ENCODE measurements at regions not wholly inside any gene's neighbourhood (a gene's known extent, or its start where the extent isn't known, plus 50 kb on each side); places are given as distances from the start of the nearest gene placed in this dataset.

- Mint-ChIP-seq H3K4me3 (ENCODE audit: low read depth) (no peak overlapping the region), H3K36me3 (ENCODE audit: insufficient read depth) (no peaks in the 10 kb centered on the region), H3K27ac (no peak overlapping the region), H3K4me1 (ENCODE audit: low read depth) (peaks cover 17% of the 10 kb centered on the region), H3K9me3 (ENCODE audit: low read depth) (peaks cover 2% of the 10 kb centered on the region), H3K27me3 (no peaks in the 10 kb centered on the region)
- peak; percentile 43 for TF ChIP-seq CTCF (IDR thresholded peaks at IDR 0.05; ENCODE audit: unreplicated experiment)
- DNase-seq (ENCODE audit: low spot score, unreplicated experiment), result no peak
These were observed 837.8 kb upstream of the COBL start for GRCh38 chr7:52154382-52154781.

GRCh38 chr7:52151559-52151958, 835.0 kb upstream of the COBL start:
- H3K4me1 Mint-ChIP-seq (ENCODE audit: low read depth), result peaks cover 36% of the 10 kb centered on the region
- no peak overlapping the region for H3K4me3 Mint-ChIP-seq (ENCODE audit: low read depth)
- no peak for TF ChIP-seq CTCF (IDR thresholded peaks at IDR 0.05; ENCODE audit: unreplicated experiment)
- H3K27ac Mint-ChIP-seq, result no peak overlapping the region
- no peaks in the 10 kb centered on the region for H3K27me3 Mint-ChIP-seq
- no peaks in the 10 kb centered on the region for H3K36me3 Mint-ChIP-seq (ENCODE audit: insufficient read depth)
- DNase-seq (ENCODE audit: low spot score, unreplicated experiment), result no peak
- H3K9me3 Mint-ChIP-seq (ENCODE audit: low read depth), result peaks cover 8% of the 10 kb centered on the region

- TF ChIP-seq CTCF (IDR thresholded peaks at IDR 0.05; ENCODE audit: unreplicated experiment), result no peak
- no peak for DNase-seq (ENCODE audit: low spot score, unreplicated experiment)
- Mint-ChIP-seq H3K9me3 (ENCODE audit: low read depth) (peaks cover 8% of the 10 kb centered on the region), H3K4me3 (ENCODE audit: low read depth) (no peak overlapping the region), H3K36me3 (ENCODE audit: insufficient read depth) (no peaks in the 10 kb centered on the region), H3K4me1 (ENCODE audit: low read depth) (peaks cover 38% of the 10 kb centered on the region), H3K27ac (no peak overlapping the region), H3K27me3 (no peaks in the 10 kb centered on the region)
These were observed 834.3 kb upstream of the COBL start for GRCh38 chr7:52150952-52151351.

- peak overlapping the region; percentile 15 for H3K4me3 Mint-ChIP-seq (ENCODE audit: low read depth)
- H3K9me3 Mint-ChIP-seq (ENCODE audit: low read depth), result peaks cover 8% of the 10 kb centered on the region
- no peaks in the 10 kb centered on the region for H3K27me3 Mint-ChIP-seq
- H3K27ac Mint-ChIP-seq, result peak overlapping the region; percentile 91
- H3K4me1 Mint-ChIP-seq (ENCODE audit: low read depth), result peaks cover 39% of the 10 kb centered on the region
- no peak for TF ChIP-seq CTCF (IDR thresholded peaks at IDR 0.05; ENCODE audit: unreplicated experiment)
- no peaks in the 10 kb centered on the region for H3K36me3 Mint-ChIP-seq (ENCODE audit: insufficient read depth)
- no peak for DNase-seq (ENCODE audit: low spot score, unreplicated experiment)
These were observed 830.4 kb upstream of the COBL start for GRCh38 chr7:52146871-52147634.

- Mint-ChIP-seq H3K36me3 (ENCODE audit: insufficient read depth) (no peaks in the 10 kb centered on the region), H3K27ac (no peak overlapping the region), H3K9me3 (ENCODE audit: low read depth) (peaks cover 7% of the 10 kb centered on the region), H3K4me1 (ENCODE audit: low read depth) (peaks cover 16% of the 10 kb centered on the region), H3K27me3 (no peaks in the 10 kb centered on the region), H3K4me3 (ENCODE audit: low read depth) (no peak overlapping the region)
- no peak for TF ChIP-seq CTCF (IDR thresholded peaks at IDR 0.05; ENCODE audit: unreplicated experiment)
- no peak for DNase-seq (ENCODE audit: low spot score, unreplicated experiment)
These were observed 826.6 kb upstream of the COBL start for GRCh38 chr7:52143219-52143618.

All from progenitor cell of endocrine pancreas (in vitro differentiated cells).